DMS153 treated with DMSO at 0.1 percent for 48 hours (cell line): ENCODE measurements at regions not wholly inside any gene's neighbourhood (a gene's known extent, or its start where the extent isn't known, plus 50 kb on each side); places are given as distances from the start of the nearest gene placed in this dataset.
"Not testable (repeated sequence)": the region's sequence is repeated elsewhere in the genome, so short reads cannot be mapped to it uniquely, and the experiment has no call there.

Experiments
- DNase-seq: peaks from one replicate; lab custom pipeline; 2025; ENCODE audit not compliant: unreplicated experiment; lab: John Stamatoyannopoulos, UW

GRCh38 chr11:79512706-79513469 lies 72.1 kb upstream of the TENM4 start:
- no peak for DNase-seq

- no peak for DNase-seq
Measured at GRCh38 chr11:79510960-79511359, 70.1 kb upstream of the TENM4 start.

GRCh38 chr11:79508461-79508860 lies 67.6 kb upstream of the TENM4 start:
- DNase-seq: no peak

GRCh38 chr11:79507706-79508105 lies 66.9 kb upstream of the TENM4 start:
- no peak for DNase-seq

GRCh38 chr11:79506734-79507344 lies 66.0 kb upstream of the TENM4 start:
- DNase-seq: no peak

- no peak for DNase-seq
Measured at GRCh38 chr11:79506124-79506523, 65.3 kb upstream of the TENM4 start.

GRCh38 chr11:79503028-79503427 lies 62.2 kb upstream of the TENM4 start:
- no peak for DNase-seq

GRCh38 chr11:79501707-79502106 lies 60.9 kb upstream of the TENM4 start:
- DNase-seq: no peak

GRCh38 chr11:79499929-79500328 lies 59.1 kb upstream of the TENM4 start:
- DNase-seq: not testable (repeated sequence)

- DNase-seq: no peak
Measured at GRCh38 chr11:79498667-79499066, 57.8 kb upstream of the TENM4 start.

GRCh38 chr11:79493555-79494171 lies 52.8 kb upstream of the TENM4 start:
- DNase-seq: peak; percentile 30

- DNase-seq: no peak
Measured at GRCh38 chr11:79492008-79492407, 51.2 kb upstream of the TENM4 start.
